ENCODE measurements at regions not wholly inside any gene's neighbourhood (a gene's known extent, or its start where the extent isn't known, plus 50 kb on each side); places are given as distances from the start of the nearest gene placed in this dataset.

DNA sequence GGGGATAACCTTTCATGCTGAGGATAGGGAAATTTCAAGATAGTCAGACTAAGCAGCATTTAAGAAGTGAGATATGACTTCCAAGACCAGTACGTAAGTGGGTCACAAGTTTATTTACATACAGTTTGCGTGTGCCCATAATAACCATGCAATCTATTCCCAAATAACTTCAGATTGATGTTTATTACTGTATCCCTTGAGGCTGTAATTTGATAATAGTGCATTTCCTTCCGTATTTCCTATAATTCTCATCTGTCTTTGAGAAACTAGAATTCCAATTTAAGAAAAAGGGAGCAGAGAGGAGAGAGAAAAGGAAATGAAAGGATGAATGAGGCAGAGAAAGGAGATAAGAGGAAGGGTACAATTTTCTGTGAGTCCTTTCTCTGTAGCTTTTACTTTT lies 1073.1 kb downstream of the EPHA3 start:
- TF ChIP-seq, protein P1, sequence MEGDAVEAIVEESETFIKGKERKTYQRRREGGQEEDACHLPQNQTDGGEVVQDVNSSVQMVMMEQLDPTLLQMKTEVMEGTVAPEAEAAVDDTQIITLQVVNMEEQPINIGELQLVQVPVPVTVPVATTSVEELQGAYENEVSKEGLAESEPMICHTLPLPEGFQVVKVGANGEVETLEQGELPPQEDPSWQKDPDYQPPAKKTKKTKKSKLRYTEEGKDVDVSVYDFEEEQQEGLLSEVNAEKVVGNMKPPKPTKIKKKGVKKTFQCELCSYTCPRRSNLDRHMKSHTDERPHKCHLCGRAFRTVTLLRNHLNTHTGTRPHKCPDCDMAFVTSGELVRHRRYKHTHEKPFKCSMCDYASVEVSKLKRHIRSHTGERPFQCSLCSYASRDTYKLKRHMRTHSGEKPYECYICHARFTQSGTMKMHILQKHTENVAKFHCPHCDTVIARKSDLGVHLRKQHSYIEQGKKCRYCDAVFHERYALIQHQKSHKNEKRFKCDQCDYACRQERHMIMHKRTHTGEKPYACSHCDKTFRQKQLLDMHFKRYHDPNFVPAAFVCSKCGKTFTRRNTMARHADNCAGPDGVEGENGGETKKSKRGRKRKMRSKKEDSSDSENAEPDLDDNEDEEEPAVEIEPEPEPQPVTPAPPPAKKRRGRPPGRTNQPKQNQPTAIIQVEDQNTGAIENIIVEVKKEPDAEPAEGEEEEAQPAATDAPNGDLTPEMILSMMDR (IDR thresholded peaks at IDR 0.05; ENCODE audit: low read depth, low read length): no peak
- no peak for TF ChIP-seq EZH2phosphoT487 (IDR thresholded peaks at IDR 0.05; ENCODE audit: low read depth)

All from OCI-LY3 (cell line).